ENCODE measurements at regions not wholly inside any gene's neighbourhood (a gene's known extent, or its start where the extent isn't known, plus 50 kb on each side); places are given as distances from the start of the nearest gene placed in this dataset.

- Histone ChIP-seq H3K79me2 (ENCODE audit: insufficient read depth, low read length) (no peaks in the 10 kb centered on the region), H2BK15ac (ENCODE audit: low read depth, low read length) (no peak overlapping the region), H4K91ac (ENCODE audit: insufficient read length, low read depth, low read length) (no peak overlapping the region), H2BK12ac (ENCODE audit: insufficient read length, low read depth, low read length) (no peak overlapping the region), H3K14ac (ENCODE audit: insufficient read depth, low read length) (no peak overlapping the region), H3K4me2 (ENCODE audit: insufficient read depth, insufficient read length, low read length) (no peak overlapping the region), H3K4ac (ENCODE audit: low read depth, low read length) (no peak overlapping the region), H3K79me1 (ENCODE audit: insufficient read depth, low read depth, low read length, poor library complexity, severe bottlenecking) (no peaks in the 10 kb centered on the region), H3K23ac (ENCODE audit: insufficient read length, low read depth, low read length) (no peak overlapping the region), H3K56ac (ENCODE audit: insufficient read length, low read depth, low read length) (no peak overlapping the region), H4K8ac (replicated peaks; ENCODE audit: insufficient read length, low read depth, low read length) (no peak overlapping the region), H2AK5ac (ENCODE audit: insufficient read length, low read length) (no peak overlapping the region), H3T11ph (ENCODE audit: low read length) (no peak overlapping the region), H4K5ac (ENCODE audit: insufficient read length, low read depth, low read length) (no peak overlapping the region), H2BK20ac (ENCODE audit: low read depth, low read length, poor library complexity, severe bottlenecking) (no peak overlapping the region), H3K9me3 (ENCODE audit: control insufficient read depth, low read depth, low read length) (no peaks in the 10 kb centered on the region), H4K20me1 (ENCODE audit: control insufficient read depth, insufficient read depth, insufficient read length) (no peaks in the 10 kb centered on the region), H3K27ac (ENCODE audit: insufficient read length, low read depth, low read length) (no peak overlapping the region), H2BK5ac (ENCODE audit: insufficient read length, low read length) (no peak overlapping the region), H3K9ac (ENCODE audit: extremely low read depth, insufficient read length, low read length) (no peak overlapping the region), H3K18ac (ENCODE audit: insufficient read length, low read depth, low read length) (no peak overlapping the region), H2BK120ac (ENCODE audit: low read depth, low read length, poor library complexity, severe bottlenecking) (no peak overlapping the region), H3K23me2 (ENCODE audit: insufficient read length, low read depth, low read length, poor library complexity, severe bottlenecking) (no peaks in the 10 kb centered on the region), H3K27me3 (ENCODE audit: insufficient read depth, low read length) (no peaks in the 10 kb centered on the region), H3K4me1 (ENCODE audit: insufficient read depth, low read length) (0 out of 2 replicates have a peak, but pooled peaks cover 2% of the 10 kb centered on the region), H2AFZ (ENCODE audit: low read length) (no peak overlapping the region)
- DNase-seq, result no peak
- peaks cover 27 to 28% of the 10 kb centered on the region in 2 experiments for H3K4me1 Mint-ChIP-seq
- TF ChIP-seq CTCF (conservative IDR thresholded peaks at IDR 0.05), result no peak
- H3K4me3 Mint-ChIP-seq, result no peak overlapping the region
- no peak overlapping the region; a peak in 1 of 7 replicates for H3K27ac Mint-ChIP-seq
- peaks cover 14 to 20% of the 10 kb centered on the region in 2 experiments for H3K9me3 Mint-ChIP-seq
- H3K36me3 Mint-ChIP-seq (ENCODE audit: insufficient read depth in 1 of 3, low read depth in 3 of 3), result peaks cover 8 to 58% (median 20%) of the 10 kb centered on the region in 3 experiments
- no peaks in the 10 kb centered on the region for H3K27me3 Mint-ChIP-seq (ENCODE audit: low read depth)
Observed at GRCh38 chr2:57798346-57798745, 248.3 kb upstream of the VRK2 start.

Measured in H9 (cell line).